GM23248 (cell line): ENCODE measurements at regions not wholly inside any gene's neighbourhood (a gene's known extent, or its start where the extent isn't known, plus 50 kb on each side); places are given as distances from the start of the nearest gene placed in this dataset.
"Not testable (repeated sequence)": the region's sequence is repeated elsewhere in the genome, so short reads cannot be mapped to it uniquely, and the experiment has no call there.

Experiments
- EZH2 ChIP-seq: fragments of 200-600 bp; sonication (generic); IDR thresholded peaks from 2 replicates; pipeline ENCODE4 v1.6.1; 2018; ENCODE audit warnings: antibody characterized with exemption, mild to moderate bottlenecking; ENCODE audit not compliant: insufficient read depth, poor library complexity, severe bottlenecking
- EZH2phosphoT487 ChIP-seq: fragments of 200-600 bp; sonication (generic); IDR thresholded peaks from 2 replicates; pipeline ENCODE4 v1.6.1; 2018; ENCODE audit warnings: antibody characterized with exemption, moderate library complexity, mild to moderate bottlenecking, low read depth; ENCODE audit not compliant: insufficient read depth

DNA sequence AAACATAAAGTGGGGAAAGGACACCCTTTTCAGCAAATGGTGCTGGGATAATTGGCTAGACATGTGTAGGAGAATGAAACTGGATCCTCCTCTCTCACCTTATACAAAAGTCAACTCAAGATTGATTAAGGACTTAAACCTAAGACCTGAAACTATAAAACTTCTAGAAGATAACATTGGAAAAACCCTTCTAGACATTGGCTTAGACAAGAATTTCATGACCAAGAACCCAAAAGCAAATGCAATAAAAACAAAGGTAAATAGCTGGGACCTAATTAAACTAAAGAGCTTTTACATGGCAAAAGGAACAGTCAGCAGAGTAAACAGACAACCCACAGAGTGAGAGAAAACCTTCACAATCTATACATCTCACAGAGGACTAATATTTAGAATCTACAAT is 55.4 kb upstream of the IGFBP5 start:
- TF ChIP-seq EZH2, EZH2phosphoT487: not testable (repeated sequence)
